HEK293T (cell line): ENCODE measurements at regions not wholly inside any gene's neighbourhood (a gene's known extent, or its start where the extent isn't known, plus 50 kb on each side); places are given as distances from the start of the nearest gene placed in this dataset.
"Not testable (repeated sequence)": the region's sequence is repeated elsewhere in the genome, so short reads cannot be mapped to it uniquely, and the experiment has no call there.

Experiments
- CTCF ChIA-PET: fragments of 350-600 bp; formaldehyde crosslinking; extraction: SDS; loops from one replicate; lab custom pipeline; 2021; ENCODE audit warnings: antibody characterized with exemption, inconsistent platforms; lab: Yijun Ruan, JAX
- POLR2A ChIA-PET: fragments of 350-600 bp; formaldehyde crosslinking; extraction: SDS; loops from one replicate; lab custom pipeline; 2020; ENCODE audit warnings: antibody characterized with exemption, inconsistent platforms; lab: Yijun Ruan, JAX
- DNase-seq: peaks from one replicate; pipeline ENCODE4 v3.0.0; 2012; ENCODE audit warnings: mixed read lengths; ENCODE audit errors: extremely low spot score
- ARNT ChIP-seq: fragments of 450-650 bp; IDR thresholded peaks from 2 replicates; pipeline ENCODE4 v1.6.1; 2017; ENCODE audit warnings: mild to moderate bottlenecking
- BHLHE40 ChIP-seq: fragments of 450-650 bp; IDR thresholded peaks from 2 replicates; pipeline ENCODE4 v1.6.1; 2016; ENCODE audit warnings: mild to moderate bottlenecking, moderate library complexity, borderline replicate concordance
- CTBP1 ChIP-seq: fragments of 450-650 bp; IDR thresholded peaks from 2 replicates; pipeline ENCODE4 v1.6.1; 2016; ENCODE audit warnings: borderline replicate concordance
- ELF4 ChIP-seq: fragments of 450-650 bp; IDR thresholded peaks from 2 replicates; pipeline ENCODE4 v1.6.1; 2017; ENCODE audit warnings: antibody characterized with exemption
- FOXA1 ChIP-seq: fragments of 450-650 bp; IDR thresholded peaks from 2 replicates; pipeline ENCODE4 v1.6.1; 2016; ENCODE audit warnings: mild to moderate bottlenecking
- FOXK2 ChIP-seq: fragments of 450-650 bp; IDR thresholded peaks from 2 replicates; pipeline ENCODE4 v1.6.1; 2016; ENCODE audit warnings: mild to moderate bottlenecking
- FOXM1 ChIP-seq: fragments of 450-650 bp; IDR thresholded peaks from 2 replicates; pipeline ENCODE4 v1.6.1; 2017; ENCODE audit warnings: mild to moderate bottlenecking, borderline replicate concordance
- HDGF ChIP-seq: fragments of 450-650 bp; IDR thresholded peaks from 2 replicates; pipeline ENCODE4 v1.6.1; 2017; ENCODE audit warnings: antibody characterized with exemption, borderline replicate concordance
- L3MBTL2 ChIP-seq: fragments of 450-650 bp; conservative IDR thresholded peaks from 2 replicates; pipeline ENCODE4 v1.6.1; 2016; ENCODE audit warnings: mild to moderate bottlenecking
- LEF1 ChIP-seq: fragments of 450-650 bp; IDR thresholded peaks from 2 replicates; pipeline ENCODE4 v1.6.1; 2017; ENCODE audit warnings: mild to moderate bottlenecking, borderline replicate concordance
- NFRKB ChIP-seq: fragments of 450-650 bp; IDR thresholded peaks from 2 replicates; pipeline ENCODE4 v1.6.1; 2016; ENCODE audit warnings: mild to moderate bottlenecking, moderate library complexity
- SP1 ChIP-seq: fragments of 450-650 bp; IDR thresholded peaks from 2 replicates; pipeline ENCODE4 v1.6.1; 2017
- SUZ12 ChIP-seq: fragments of 450-650 bp; IDR thresholded peaks from 2 replicates; pipeline ENCODE4 v1.6.1; 2016; ENCODE audit warnings: mild to moderate bottlenecking
- TARDBP ChIP-seq: fragments of 450-650 bp; IDR thresholded peaks from 2 replicates; pipeline ENCODE4 v1.6.1; 2016
- ZNF384 ChIP-seq: fragments of 450-650 bp; IDR thresholded peaks from 2 replicates; pipeline ENCODE4 v1.6.1; 2016
- TF ChIP-seq, protein P1 (sequence below): fragments of 450-650 bp; IDR thresholded peaks from 2 replicates; pipeline ENCODE4 v1.6.1; 2016

DNA sequence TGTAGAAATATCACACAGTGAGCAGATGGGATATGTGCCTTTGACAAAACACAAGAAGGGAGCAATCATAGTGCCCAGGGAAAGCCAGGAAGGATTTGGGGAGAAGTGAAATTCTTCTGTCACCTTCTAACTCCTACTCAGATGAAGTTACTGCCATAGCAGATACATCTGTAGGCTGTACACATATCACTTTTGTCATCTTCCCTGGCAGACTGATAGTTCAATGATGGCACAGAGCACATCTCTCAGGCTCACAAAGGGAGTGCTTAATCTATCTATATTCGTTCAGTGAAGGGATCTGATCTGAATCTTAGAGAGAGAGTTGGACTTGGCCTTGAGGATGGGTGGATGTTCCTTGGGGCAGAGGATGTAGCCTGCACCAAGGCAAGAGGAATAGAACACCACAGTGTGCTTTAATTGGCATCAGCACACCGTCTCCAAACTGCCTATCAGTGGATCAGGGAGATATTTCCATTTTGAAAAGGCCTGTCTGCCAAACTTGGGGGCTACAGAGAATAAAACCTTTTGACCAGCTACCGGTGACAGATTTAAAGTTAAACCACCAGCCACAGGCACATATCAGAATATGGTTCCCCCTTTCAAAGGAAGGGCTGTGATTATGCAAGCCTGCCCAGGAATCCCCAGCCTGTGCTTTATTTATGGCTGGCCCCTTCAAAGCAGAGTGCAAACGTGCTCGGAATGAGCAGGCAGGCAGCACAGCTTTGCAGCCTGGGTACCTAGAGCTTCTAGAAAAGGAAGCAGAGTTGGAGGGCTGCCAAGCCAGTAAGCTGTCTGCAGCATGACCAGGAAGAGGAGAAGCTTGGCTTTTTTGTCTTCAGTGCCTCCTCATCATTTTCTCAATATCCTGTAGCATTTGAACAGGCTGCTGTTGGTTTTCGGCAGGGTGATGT is 165.5 kb upstream of the DYRK2 start:
- no peak for DNase-seq
- no peak for TF ChIP-seq NFRKB
- no peak for TF ChIP-seq FOXA1
- TF ChIP-seq FOXM1 = no peak
- no peak for TF ChIP-seq BHLHE40
- no peak for TF ChIP-seq LEF1
- no peak for TF ChIP-seq HDGF
- TF ChIP-seq ZNF384 = no peak
- ChIA-PET CTCF (no interaction called here), POLR2A (no interaction called here)

DNA sequence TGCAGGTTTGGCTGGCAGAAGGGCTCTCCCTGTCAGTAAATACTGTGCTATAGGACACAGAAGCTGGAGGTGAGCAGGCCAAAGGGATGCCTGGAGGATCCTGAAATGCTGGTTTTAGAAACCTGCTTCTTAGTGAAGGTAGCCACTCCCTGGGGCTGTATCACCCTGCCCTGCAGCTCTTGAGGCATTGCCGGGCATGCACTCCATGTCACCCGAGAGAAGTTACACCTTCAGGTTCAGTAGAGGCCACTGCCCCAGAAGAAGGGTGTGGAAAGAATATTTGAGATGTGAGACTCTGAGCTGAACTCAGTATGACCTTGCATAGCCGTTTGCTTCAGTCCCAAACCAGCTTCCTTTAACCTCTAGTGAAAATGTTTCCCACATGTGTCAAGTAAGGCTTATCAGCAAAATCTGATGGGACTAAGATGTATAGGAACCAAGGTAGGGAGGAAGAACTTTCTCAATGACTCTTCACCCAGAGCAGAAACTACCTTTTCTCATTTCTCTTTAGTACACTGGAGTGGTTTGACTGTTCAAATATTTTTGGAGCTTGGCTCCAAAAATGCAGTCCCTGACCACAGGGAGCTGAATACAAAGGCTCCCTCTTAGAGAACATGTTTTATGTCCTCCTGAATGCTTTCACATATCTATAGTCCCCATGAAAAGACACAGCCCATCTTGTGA is 164.5 kb upstream of the DYRK2 start:
- CTCF ChIA-PET = no interaction called here
- POLR2A ChIA-PET = no interaction called here
- no peak for DNase-seq

DNA sequence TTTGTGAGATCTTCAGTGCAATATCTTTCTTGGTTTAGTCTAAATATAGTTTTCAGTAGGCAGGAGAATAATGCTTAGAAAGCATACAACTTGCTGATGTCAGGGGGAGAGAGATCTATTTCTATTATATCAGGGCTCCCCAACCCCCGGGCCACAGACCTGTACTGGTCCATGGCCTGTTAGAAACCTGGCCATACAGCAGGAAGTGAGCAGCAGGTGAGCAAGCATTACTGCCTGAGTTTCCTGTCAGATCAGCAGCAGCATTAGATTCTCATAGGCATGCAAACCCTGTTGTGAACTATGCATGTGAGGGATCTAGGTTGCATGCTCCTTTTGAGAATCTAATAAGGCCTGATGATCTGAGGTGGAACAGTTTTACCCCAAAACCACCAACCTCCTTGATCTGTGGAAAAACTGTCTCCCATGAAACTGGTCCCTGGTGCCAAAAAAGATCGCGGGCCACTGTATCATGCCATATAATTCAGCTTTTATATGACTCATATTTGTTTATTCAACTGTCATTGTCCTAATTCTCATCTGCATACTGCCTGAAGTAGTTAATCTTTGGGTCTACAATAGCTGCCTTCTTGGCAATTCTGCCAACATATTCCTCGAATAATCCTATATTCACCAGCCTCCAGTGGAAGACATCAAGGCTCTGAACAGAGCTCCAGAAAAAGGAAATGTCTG is 163.6 kb upstream of the DYRK2 start:
- CTCF ChIA-PET = no interaction called here
- POLR2A ChIA-PET = no interaction called here
- TF ChIP-seq NFRKB (no peak), FOXM1 (no peak), ARNT (no peak), FOXA1 (no peak), LEF1 (no peak), SP1 (no peak), ELF4 (no peak), TARDBP (no peak), FOXK2 (no peak), BHLHE40 (no peak)
- TF ChIP-seq, protein P1, sequence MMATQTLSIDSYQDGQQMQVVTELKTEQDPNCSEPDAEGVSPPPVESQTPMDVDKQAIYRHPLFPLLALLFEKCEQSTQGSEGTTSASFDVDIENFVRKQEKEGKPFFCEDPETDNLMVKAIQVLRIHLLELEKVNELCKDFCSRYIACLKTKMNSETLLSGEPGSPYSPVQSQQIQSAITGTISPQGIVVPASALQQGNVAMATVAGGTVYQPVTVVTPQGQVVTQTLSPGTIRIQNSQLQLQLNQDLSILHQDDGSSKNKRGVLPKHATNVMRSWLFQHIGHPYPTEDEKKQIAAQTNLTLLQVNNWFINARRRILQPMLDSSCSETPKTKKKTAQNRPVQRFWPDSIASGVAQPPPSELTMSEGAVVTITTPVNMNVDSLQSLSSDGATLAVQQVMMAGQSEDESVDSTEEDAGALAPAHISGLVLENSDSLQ = no peak
- DNase-seq = no peak

More for the DNA sequence above, 164.5 kb upstream of the DYRK2 start:
- TF ChIP-seq SP1 (no peak), ARNT (no peak), FOXK2 (no peak), SUZ12 (no peak), CTBP1 (no peak), LEF1 (no peak), L3MBTL2 (no peak), NFRKB (no peak), FOXA1 (no peak), FOXM1 (no peak), ZNF384 (no peak), BHLHE40 (no peak), TARDBP (no peak)
- TF ChIP-seq, protein P1 = no peak

DNA sequence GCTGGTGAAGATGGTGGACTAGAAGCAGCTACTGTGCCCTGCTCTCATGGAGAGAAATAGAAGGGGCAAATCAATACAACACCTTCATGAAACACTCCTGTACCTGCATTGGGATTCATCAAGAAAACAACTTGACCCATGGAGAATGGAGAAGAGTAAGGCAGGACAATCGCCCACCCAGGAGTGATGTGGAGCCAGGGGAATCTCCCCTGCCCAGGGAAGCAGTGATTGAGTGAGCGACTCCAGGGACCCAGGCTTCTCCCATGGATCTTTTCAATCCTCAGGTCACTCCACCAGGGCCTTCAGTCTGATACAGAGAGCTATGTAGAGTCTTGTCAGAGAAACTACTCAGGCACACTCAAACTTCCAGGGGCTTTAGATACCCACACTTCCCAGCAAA is 161.9 kb upstream of the DYRK2 start:
- TF ChIP-seq FOXK2 (no peak), HDGF (no peak), ELF4 (no peak), BHLHE40 (no peak), SP1 (no peak), ZNF384 (no peak), FOXM1 (no peak), CTBP1 (no peak), TARDBP (no peak), LEF1 (no peak), SUZ12 (no peak), L3MBTL2 (no peak), ARNT (no peak), FOXA1 (no peak), NFRKB (no peak)
- TF ChIP-seq, protein P1 = no peak
- CTCF ChIA-PET = no interaction called here
- POLR2A ChIA-PET = no interaction called here
- DNase-seq = no peak

DNA sequence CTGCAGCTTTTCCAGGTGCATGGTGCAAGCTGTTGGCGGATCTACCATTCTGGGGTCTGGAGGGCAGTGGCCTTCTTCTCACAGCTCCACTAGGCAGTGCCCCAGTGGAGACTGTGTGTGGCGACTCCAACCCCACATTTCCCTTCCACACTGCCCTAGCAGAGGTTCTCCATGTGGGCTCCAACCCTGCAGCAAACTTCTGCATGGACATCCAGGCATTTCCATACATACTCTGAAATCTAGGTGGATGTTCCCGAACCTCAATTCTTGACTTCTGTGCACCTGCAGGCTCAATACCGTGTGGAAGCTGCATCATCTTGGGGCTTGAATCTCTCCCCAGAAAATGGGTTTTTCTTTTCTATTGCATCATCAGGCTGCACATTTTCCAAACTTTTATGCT is 160.2 kb upstream of the DYRK2 start:
- CTCF ChIA-PET, DNase-seq, POLR2A ChIA-PET: not testable (repeated sequence)

DNA sequence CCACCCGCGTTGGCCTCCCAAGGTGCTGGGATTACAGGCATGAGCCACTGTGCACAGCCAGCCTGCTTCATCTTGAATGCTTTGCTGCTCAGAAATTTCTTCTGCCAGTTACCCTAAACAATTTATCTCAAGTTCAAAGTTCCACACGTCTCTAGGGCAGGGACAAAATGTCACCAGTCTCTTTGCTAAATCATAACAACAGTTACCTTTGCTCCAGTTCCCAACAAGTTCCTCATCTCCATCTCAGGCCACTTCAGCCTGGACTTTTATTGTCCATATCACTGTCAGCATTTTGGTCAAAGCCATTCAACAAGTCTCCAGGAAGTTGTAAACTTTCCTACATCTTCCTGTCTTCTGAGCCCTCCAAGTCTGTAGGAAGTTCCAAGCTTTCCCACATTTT is 159.5 kb upstream of the DYRK2 start:
- CTCF ChIA-PET = no interaction called here
- no peak for DNase-seq
- TF ChIP-seq FOXK2 (no peak), FOXA1 (no peak), ELF4 (no peak), SUZ12 (no peak)
- POLR2A ChIA-PET = no interaction called here
